Fibroblast of lung (primary cell): ENCODE measurements at regions not wholly inside any gene's neighbourhood (a gene's known extent, or its start where the extent isn't known, plus 50 kb on each side); places are given as distances from the start of the nearest gene placed in this dataset.
A peak's percentile ranks its signal among the peaks of the same experiment; 100 is the strongest.

Source experiments
- DNase-seq, 2 donors: peaks; one replicate each; pipeline versions ENCODE4 v3.0.0 to v3.0.0-alpha.2; 2010; ENCODE audit warnings: low read depth in 2 of 2
- H2AFZ ChIP-seq: 2 replicates; pipeline ENCODE4 v1.5.1; 2012; ENCODE audit warnings: low read length, control low read depth, inconsistent platforms
- H3K27ac ChIP-seq: 2 replicates; pipeline ENCODE4 v1.5.1; 2011; ENCODE audit warnings: low read length, control low read depth; ENCODE audit not compliant: insufficient read depth
- H3K27me3 ChIP-seq: 2 replicates; pipeline ENCODE4 v1.5.1; 2011; ENCODE audit warnings: mild to moderate bottlenecking, low read length; ENCODE audit not compliant: control insufficient read depth, insufficient read depth
- H3K36me3 ChIP-seq: 2 replicates; pipeline ENCODE4 v1.5.1; 2011; ENCODE audit warnings: low read length; ENCODE audit not compliant: control insufficient read depth, insufficient read depth
- H3K4me1 ChIP-seq: 2 replicates; pipeline ENCODE4 v1.5.1; 2011; ENCODE audit warnings: low read length; ENCODE audit not compliant: control insufficient read depth, insufficient read depth; ENCODE audit errors: extremely low read depth
- H3K4me2 ChIP-seq: 2 replicates; pipeline ENCODE4 v1.5.1; 2011; ENCODE audit warnings: low read length, control low read depth; ENCODE audit not compliant: insufficient read depth; ENCODE audit errors: extremely low read depth
- H3K4me3 ChIP-seq, 4 experiments: fragments of 200-600 bp in 1 of 4; sonication (generic) in 1 of 4; replicated peaks in 1 of 4; 2 replicates each; pipeline ENCODE4 v1.5.1; 2011 to 2016; ENCODE audit warnings: low read length in 4 of 4, low read depth in 3 of 4, mild to moderate bottlenecking in 3 of 4, control low read depth in 2 of 4, inconsistent platforms in 1 of 4, mixed read lengths in 1 of 4; ENCODE audit not compliant: insufficient read depth in 1 of 4; ENCODE audit errors: control extremely low read depth in 1 of 4
- H3K79me2 ChIP-seq: 2 replicates; pipeline ENCODE4 v1.5.1; 2012; ENCODE audit warnings: mild to moderate bottlenecking, low read length, inconsistent platforms; ENCODE audit not compliant: control insufficient read depth, insufficient read depth
- H3K9ac ChIP-seq: 2 replicates; pipeline ENCODE4 v1.5.1; 2011; ENCODE audit warnings: mild to moderate bottlenecking, low read length, control low read depth; ENCODE audit not compliant: insufficient read depth
- H3K9me3 ChIP-seq: 2 replicates; pipeline ENCODE4 v1.5.1; 2012; ENCODE audit warnings: low read depth, low read length; ENCODE audit not compliant: control insufficient read depth, insufficient read depth
- H4K20me1 ChIP-seq: 2 replicates; pipeline ENCODE4 v1.5.1; 2011; ENCODE audit warnings: low read length; ENCODE audit not compliant: control insufficient read depth, insufficient read depth; ENCODE audit errors: extremely low read depth
- CTCF ChIP-seq, 2 donors: IDR thresholded peaks in 1 of 2; conservative IDR thresholded peaks in 1 of 2; 1 replicate in 1 of 2; 2 replicates in 1 of 2; pipeline ENCODE4 v1.5.1; 2011 to 2012; ENCODE audit warnings: low read length in 2 of 2, control low read depth in 1 of 2, inconsistent platforms in 1 of 2, low read depth in 1 of 2, mild to moderate bottlenecking in 1 of 2
- EZH2 ChIP-seq: IDR thresholded peaks from 2 replicates; pipeline ENCODE4 v1.5.1; 2012; ENCODE audit warnings: low read length, control low read depth, mild to moderate bottlenecking; ENCODE audit errors: missing control alignments

- H2AFZ ChIP-seq, result no peak overlapping the region
- H3K4me1 ChIP-seq, result no peaks in the 10 kb centered on the region
- no peaks in the 10 kb centered on the region for H3K27me3 ChIP-seq
- H3K36me3 ChIP-seq, result no peaks in the 10 kb centered on the region
- no peaks in the 10 kb centered on the region for H3K79me2 ChIP-seq
- H3K9ac ChIP-seq, result no peak overlapping the region
- no peak for DNase-seq
- H3K27ac ChIP-seq, result no peak overlapping the region
- H3K4me3 ChIP-seq, result no peak overlapping the region
- no peak for TF ChIP-seq EZH2
- TF ChIP-seq CTCF (conservative IDR thresholded peaks at IDR 0.05 in 1 of 2, IDR thresholded peaks at IDR 0.05 in 1 of 2; ENCODE audit: low read depth in 1 of 2, low read length in 2 of 2), result no peak
- no peak overlapping the region for H3K4me2 ChIP-seq
- H4K20me1 ChIP-seq, result no peaks in the 10 kb centered on the region
- H3K9me3 ChIP-seq, result no peaks in the 10 kb centered on the region
Measured at GRCh38 chr1:170356585-170356984, 175.4 kb upstream of the GORAB start.

- H3K4me2 ChIP-seq, result no peak overlapping the region
- no peak overlapping the region for H3K9ac ChIP-seq
- H3K9me3 ChIP-seq, result no peaks in the 10 kb centered on the region
- H3K27ac ChIP-seq, result no peak overlapping the region
- no peak overlapping the region for H2AFZ ChIP-seq
- no peaks in the 10 kb centered on the region for H3K27me3 ChIP-seq
- H3K79me2 ChIP-seq, result no peaks in the 10 kb centered on the region
- TF ChIP-seq CTCF (conservative IDR thresholded peaks at IDR 0.05 in 1 of 2, IDR thresholded peaks at IDR 0.05 in 1 of 2; ENCODE audit: low read depth in 1 of 2, low read length in 2 of 2) (no peak), EZH2 (no peak)
- no peaks in the 10 kb centered on the region for H4K20me1 ChIP-seq
- H3K4me3 ChIP-seq, result no peak overlapping the region
- DNase-seq, result no peak
- no peaks in the 10 kb centered on the region for H3K36me3 ChIP-seq
- no peaks in the 10 kb centered on the region for H3K4me1 ChIP-seq
Measured at GRCh38 chr1:170357750-170358149, 174.2 kb upstream of the GORAB start.

GRCh38 chr1:170360601-170361000 is 171.4 kb upstream of the GORAB start:
- Histone ChIP-seq H3K4me3 (no peak overlapping the region), H3K27me3 (no peaks in the 10 kb centered on the region), H4K20me1 (no peaks in the 10 kb centered on the region), H2AFZ (no peak overlapping the region), H3K79me2 (no peaks in the 10 kb centered on the region), H3K36me3 (no peaks in the 10 kb centered on the region), H3K27ac (no peak overlapping the region), H3K4me2 (no peak overlapping the region), H3K4me1 (no peaks in the 10 kb centered on the region), H3K9ac (no peak overlapping the region), H3K9me3 (no peaks in the 10 kb centered on the region)
- peak in 1 of 2 donors; percentile 10 for DNase-seq
- TF ChIP-seq CTCF (conservative IDR thresholded peaks at IDR 0.05 in 1 of 2, IDR thresholded peaks at IDR 0.05 in 1 of 2; ENCODE audit: low read depth in 1 of 2, low read length in 2 of 2) (no peak), EZH2 (no peak)
